Activated naive CD4-positive, alpha-beta T cell treated with anti-CD3 and anti-CD28 coated beads for 36 hours (primary cell): ENCODE measurements at regions not wholly inside any gene's neighbourhood (a gene's known extent, or its start where the extent isn't known, plus 50 kb on each side); places are given as distances from the start of the nearest gene placed in this dataset.

Experiments
- CTCF ChIA-PET: fragments of 350-600 bp; sonication (Branson Sonifier 250); formaldehyde crosslinking; loops from one replicate; lab custom pipeline; 2021; ENCODE audit warnings: antibody characterized with exemption; lab: Charles Lee
- DNase-seq: peaks from one replicate; pipeline ENCODE4 v3.0.0-alpha.2; 2020
- H3K27ac Mint-ChIP-seq: one replicate; pipeline ENCODE4 v1.8.0; 2021; ENCODE audit warnings: mild to moderate bottlenecking, mixed read lengths
- H3K27me3 Mint-ChIP-seq: one replicate; pipeline ENCODE4 v1.8.0; 2021; ENCODE audit warnings: low read depth, mixed read lengths
- H3K36me3 Mint-ChIP-seq: one replicate; pipeline ENCODE4 v1.8.0; 2021; ENCODE audit warnings: low read depth, mixed read lengths
- H3K4me1 Mint-ChIP-seq: one replicate; pipeline ENCODE4 v1.8.0; 2021; ENCODE audit warnings: low read depth, mixed read lengths
- H3K4me3 Mint-ChIP-seq: one replicate; pipeline ENCODE4 v1.8.0; 2021; ENCODE audit warnings: mild to moderate bottlenecking, moderate library complexity, mixed read lengths
- H3K9me3 Mint-ChIP-seq: one replicate; pipeline ENCODE4 v1.8.0; 2021; ENCODE audit warnings: mixed read lengths
- intact Hi-C: fragments of 100-400 bp; cut with micrococcal nuclease; formaldehyde crosslinking; loops from one replicate; pipeline ENCODE4 v1.15.1; 2023

DNA sequence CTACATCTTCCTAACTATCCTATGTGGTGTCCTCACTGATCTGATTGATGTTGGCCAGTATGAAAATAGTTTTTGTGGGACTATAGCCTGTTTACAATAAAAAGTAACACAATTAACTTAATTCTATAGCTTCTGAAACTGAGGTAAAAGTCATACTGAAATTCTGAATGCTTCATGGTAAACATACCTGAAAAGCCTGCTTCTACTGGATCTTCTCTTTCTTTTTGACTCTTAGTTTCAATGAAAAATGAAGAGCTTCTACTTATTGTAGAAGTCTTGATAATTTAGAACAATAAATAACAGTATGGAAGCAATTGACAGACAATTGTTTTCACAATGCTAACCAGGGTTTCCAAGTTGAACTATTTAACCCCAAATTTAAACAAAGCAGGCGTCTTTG is 383.9 kb upstream of the MMS22L start:
- DNase-seq: no peak
- Mint-ChIP-seq H3K9me3 (no peaks in the 10 kb centered on the region), H3K4me1 (no peaks in the 10 kb centered on the region), H3K27me3 (no peaks in the 10 kb centered on the region), H3K36me3 (no peaks in the 10 kb centered on the region), H3K4me3 (no peak overlapping the region), H3K27ac (no peak overlapping the region)
- intact Hi-C loops: no loop called here
- CTCF ChIA-PET: no interaction called here

GRCh38 chr6:97668716-97669115 is 385.7 kb upstream of the MMS22L start:
- H3K27me3 Mint-ChIP-seq: no peaks in the 10 kb centered on the region
- no peaks in the 10 kb centered on the region for H3K4me1 Mint-ChIP-seq
- no peaks in the 10 kb centered on the region for H3K36me3 Mint-ChIP-seq
- H3K9me3 Mint-ChIP-seq: no peaks in the 10 kb centered on the region
- intact Hi-C loops: no loop called here
- no peak for DNase-seq
- no peak overlapping the region for H3K4me3 Mint-ChIP-seq
- CTCF ChIA-PET: interaction anchor here (0.6 kb wide), 1 partner anchor 396 kb away, joined by 3 read pairs; no protein-coding TSS in a partner anchor
- no peak overlapping the region for H3K27ac Mint-ChIP-seq

GRCh38 chr6:97669191-97670031 is 386.4 kb upstream of the MMS22L start:
- CTCF ChIA-PET: no interaction called here
- DNase-seq: peak; percentile 37
- H3K27me3 Mint-ChIP-seq: no peaks in the 10 kb centered on the region
- H3K9me3 Mint-ChIP-seq: no peaks in the 10 kb centered on the region
- no peak overlapping the region for H3K4me3 Mint-ChIP-seq
- H3K36me3 Mint-ChIP-seq: no peaks in the 10 kb centered on the region
- intact Hi-C loops: no loop called here
- H3K4me1 Mint-ChIP-seq: no peaks in the 10 kb centered on the region
- no peak overlapping the region for H3K27ac Mint-ChIP-seq

GRCh38 chr6:97674802-97675201 is 391.8 kb upstream of the MMS22L start:
- Mint-ChIP-seq H3K27ac (no peak overlapping the region), H3K9me3 (no peaks in the 10 kb centered on the region), H3K36me3 (no peaks in the 10 kb centered on the region), H3K27me3 (no peaks in the 10 kb centered on the region), H3K4me1 (no peaks in the 10 kb centered on the region), H3K4me3 (no peak overlapping the region)
- intact Hi-C loops: no loop called here
- no peak for DNase-seq
- CTCF ChIA-PET: no interaction called here

GRCh38 chr6:97677626-97678025 is 394.6 kb upstream of the MMS22L start:
- H3K27ac Mint-ChIP-seq: no peak overlapping the region
- CTCF ChIA-PET: no interaction called here
- H3K36me3 Mint-ChIP-seq: no peaks in the 10 kb centered on the region
- intact Hi-C loops: no loop called here
- H3K9me3 Mint-ChIP-seq: no peaks in the 10 kb centered on the region
- H3K4me3 Mint-ChIP-seq: no peak overlapping the region
- H3K4me1 Mint-ChIP-seq: no peaks in the 10 kb centered on the region
- no peak for DNase-seq
- H3K27me3 Mint-ChIP-seq: no peaks in the 10 kb centered on the region

GRCh38 chr6:97687916-97688315 is 404.9 kb upstream of the MMS22L start:
- no peaks in the 10 kb centered on the region for H3K36me3 Mint-ChIP-seq
- no peak overlapping the region for H3K27ac Mint-ChIP-seq
- no peak overlapping the region for H3K4me3 Mint-ChIP-seq
- CTCF ChIA-PET: no interaction called here
- DNase-seq: no peak
- peaks cover 1% of the 10 kb centered on the region for H3K9me3 Mint-ChIP-seq
- no peaks in the 10 kb centered on the region for H3K4me1 Mint-ChIP-seq
- intact Hi-C loops: no loop called here
- H3K27me3 Mint-ChIP-seq: no peaks in the 10 kb centered on the region

GRCh38 chr6:97689078-97689754 is 406.2 kb upstream of the MMS22L start:
- DNase-seq: no peak
- no peak overlapping the region for H3K4me3 Mint-ChIP-seq
- peaks cover 1% of the 10 kb centered on the region for H3K9me3 Mint-ChIP-seq
- H3K4me1 Mint-ChIP-seq: no peaks in the 10 kb centered on the region
- H3K27me3 Mint-ChIP-seq: no peaks in the 10 kb centered on the region
- intact Hi-C loops: no loop called here
- CTCF ChIA-PET: no interaction called here
- no peaks in the 10 kb centered on the region for H3K36me3 Mint-ChIP-seq
- no peak overlapping the region for H3K27ac Mint-ChIP-seq

GRCh38 chr6:97697456-97697855 is 414.4 kb upstream of the MMS22L start:
- CTCF ChIA-PET: no interaction called here
- Mint-ChIP-seq H3K27me3 (no peaks in the 10 kb centered on the region), H3K4me1 (no peaks in the 10 kb centered on the region), H3K9me3 (no peaks in the 10 kb centered on the region), H3K36me3 (no peaks in the 10 kb centered on the region), H3K27ac (no peak overlapping the region), H3K4me3 (no peak overlapping the region)
- DNase-seq: no peak
- intact Hi-C loops: no loop called here

- H3K9me3 Mint-ChIP-seq: no peaks in the 10 kb centered on the region
- intact Hi-C loops: no loop called here
- CTCF ChIA-PET: no interaction called here
- no peaks in the 10 kb centered on the region for H3K4me1 Mint-ChIP-seq
- no peak overlapping the region for H3K27ac Mint-ChIP-seq
- no peaks in the 10 kb centered on the region for H3K36me3 Mint-ChIP-seq
- no peaks in the 10 kb centered on the region for H3K27me3 Mint-ChIP-seq
- H3K4me3 Mint-ChIP-seq: no peak overlapping the region
- no peak for DNase-seq
Observed at GRCh38 chr6:97701801-97702200, 418.8 kb upstream of the MMS22L start.

- no peaks in the 10 kb centered on the region for H3K4me1 Mint-ChIP-seq
- H3K27ac Mint-ChIP-seq: no peak overlapping the region
- H3K36me3 Mint-ChIP-seq: no peaks in the 10 kb centered on the region
- H3K27me3 Mint-ChIP-seq: no peaks in the 10 kb centered on the region
- H3K9me3 Mint-ChIP-seq: no peaks in the 10 kb centered on the region
- no peak overlapping the region for H3K4me3 Mint-ChIP-seq
- no peak for DNase-seq
- intact Hi-C loops: no loop called here
- CTCF ChIA-PET: interaction anchor here (0.6 kb wide), 1 partner anchor 1235 kb away, joined by 3 read pairs; no protein-coding TSS in a partner anchor
Observed at GRCh38 chr6:97702248-97702647, 419.2 kb upstream of the MMS22L start.

DNA sequence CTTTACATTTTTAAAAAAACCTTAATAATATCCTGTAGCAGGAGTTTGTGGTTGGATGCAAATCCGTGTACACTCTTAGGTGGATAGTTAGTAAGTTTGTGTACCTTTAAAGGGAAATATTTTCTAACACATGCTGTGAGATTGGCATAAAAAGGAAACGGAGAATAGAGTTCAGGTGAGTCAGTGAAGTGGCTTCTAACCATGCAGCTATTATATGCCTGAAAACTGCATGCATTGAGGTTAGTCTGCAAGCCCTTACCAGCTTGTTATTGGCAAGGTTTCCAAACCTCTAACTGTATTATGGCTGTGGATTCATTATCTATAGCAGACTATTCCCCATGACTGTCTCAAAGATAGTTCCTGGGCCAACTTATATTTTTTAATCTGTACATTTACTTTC is 420.6 kb upstream of the MMS22L start:
- CTCF ChIA-PET: no interaction called here
- no peak for DNase-seq
- Mint-ChIP-seq H3K27me3 (no peaks in the 10 kb centered on the region), H3K4me1 (no peaks in the 10 kb centered on the region), H3K27ac (no peak overlapping the region), H3K4me3 (no peak overlapping the region), H3K9me3 (no peaks in the 10 kb centered on the region), H3K36me3 (no peaks in the 10 kb centered on the region)
- intact Hi-C loops: no loop called here

- H3K4me1 Mint-ChIP-seq: no peaks in the 10 kb centered on the region
- intact Hi-C loops: loop anchor here (5.0 kb wide), 2 partner anchors 1142 to 1412 kb away; no protein-coding TSS in a partner anchor
- no peak overlapping the region for H3K27ac Mint-ChIP-seq
- H3K9me3 Mint-ChIP-seq: peaks cover 2% of the 10 kb centered on the region
- H3K27me3 Mint-ChIP-seq: no peaks in the 10 kb centered on the region
- CTCF ChIA-PET: no interaction called here
- no peak for DNase-seq
- no peaks in the 10 kb centered on the region for H3K36me3 Mint-ChIP-seq
- no peak overlapping the region for H3K4me3 Mint-ChIP-seq
Observed at GRCh38 chr6:97705568-97705967, 422.6 kb upstream of the MMS22L start.

- H3K36me3 Mint-ChIP-seq: no peaks in the 10 kb centered on the region
- CTCF ChIA-PET: interaction anchor here (0.6 kb wide), 1 partner anchor 54 kb away, joined by 3 read pairs; no protein-coding TSS in a partner anchor
- H3K27ac Mint-ChIP-seq: no peak overlapping the region
- no peaks in the 10 kb centered on the region for H3K4me1 Mint-ChIP-seq
- no peak overlapping the region for H3K4me3 Mint-ChIP-seq
- no peaks in the 10 kb centered on the region for H3K27me3 Mint-ChIP-seq
- DNase-seq: no peak
- intact Hi-C loops: no loop called here
- H3K9me3 Mint-ChIP-seq: peaks cover 4% of the 10 kb centered on the region
Observed at GRCh38 chr6:97712751-97713150, 429.7 kb upstream of the MMS22L start.
